ENCODE measurements at regions not wholly inside any gene's neighbourhood (a gene's known extent, or its start where the extent isn't known, plus 50 kb on each side); places are given as distances from the start of the nearest gene placed in this dataset.
"Not testable (repeated sequence)": the region's sequence is repeated elsewhere in the genome, so short reads cannot be mapped to it uniquely, and the experiment has no call there.

GRCh38 chr18:77373730-77374445 lies 124.2 kb downstream of the GALR1 start:
- no peak for DNase-seq (ENCODE audit: low spot score)

- DNase-seq (ENCODE audit: low spot score): no peak
These were observed 124.8 kb downstream of the GALR1 start for GRCh38 chr18:77374446-77374805.

GRCh38 chr18:77376043-77376732 lies 126.5 kb downstream of the GALR1 start:
- no peak for DNase-seq (ENCODE audit: low spot score)

GRCh38 chr18:77376733-77377094 lies 127.1 kb downstream of the GALR1 start:
- DNase-seq (ENCODE audit: low spot score): no peak

GRCh38 chr18:77377813-77378212 lies 128.2 kb downstream of the GALR1 start:
- no peak for DNase-seq (ENCODE audit: low spot score)

GRCh38 chr18:77379976-77380509 lies 130.4 kb downstream of the GALR1 start:
- no peak for DNase-seq (ENCODE audit: low spot score)

GRCh38 chr18:77380695-77381094 lies 131.0 kb downstream of the GALR1 start:
- DNase-seq (ENCODE audit: low spot score): no peak

- no peak for DNase-seq (ENCODE audit: low spot score)
These were observed 142.7 kb downstream of the GALR1 start for GRCh38 chr18:77392321-77392720.

- DNase-seq (ENCODE audit: low spot score): no peak
These were observed 143.9 kb downstream of the GALR1 start for GRCh38 chr18:77393519-77393918.

GRCh38 chr18:77395953-77396352 lies 146.3 kb downstream of the GALR1 start:
- DNase-seq (ENCODE audit: low spot score): no peak

- DNase-seq (ENCODE audit: low spot score): no peak
These were observed 147.4 kb downstream of the GALR1 start for GRCh38 chr18:77397056-77397455.

- no peak for DNase-seq (ENCODE audit: low spot score)
These were observed 148.0 kb downstream of the GALR1 start for GRCh38 chr18:77397617-77398016.

- no peak for DNase-seq (ENCODE audit: low spot score)
These were observed 150.9 kb downstream of the GALR1 start for GRCh38 chr18:77400561-77400960.

- DNase-seq (ENCODE audit: low spot score): no peak
These were observed 151.5 kb downstream of the GALR1 start for GRCh38 chr18:77401173-77401572.

- no peak for DNase-seq (ENCODE audit: low spot score)
These were observed 154.4 kb downstream of the GALR1 start for GRCh38 chr18:77403969-77404535.

GRCh38 chr18:77405096-77405495 lies 155.4 kb downstream of the GALR1 start:
- no peak for DNase-seq (ENCODE audit: low spot score)

GRCh38 chr18:77407733-77408132 lies 158.1 kb downstream of the GALR1 start:
- DNase-seq (ENCODE audit: low spot score): no peak

GRCh38 chr18:77421546-77421945 lies 171.9 kb downstream of the GALR1 start:
- not testable (repeated sequence) for DNase-seq (ENCODE audit: low spot score)

GRCh38 chr18:77422974-77423867 lies 173.6 kb downstream of the GALR1 start:
- DNase-seq (ENCODE audit: low spot score): no peak

GRCh38 chr18:77433076-77433475 lies 183.4 kb downstream of the GALR1 start:
- no peak for DNase-seq (ENCODE audit: low spot score)

- no peak for DNase-seq (ENCODE audit: low spot score)
These were observed 190.2 kb downstream of the GALR1 start for GRCh38 chr18:77439888-77440287.

- no peak for DNase-seq (ENCODE audit: low spot score)
These were observed 192.7 kb downstream of the GALR1 start for GRCh38 chr18:77442393-77442792.
